NOMO-1 treated with DMSO at 0.1 percent for 48 hours (cell line): ENCODE measurements at regions not wholly inside any gene's neighbourhood (a gene's known extent, or its start where the extent isn't known, plus 50 kb on each side); places are given as distances from the start of the nearest gene placed in this dataset.

Experiments
- DNase-seq: peaks from one replicate; lab custom pipeline; 2025; ENCODE audit not compliant: unreplicated experiment; lab: John Stamatoyannopoulos, UW

DNA sequence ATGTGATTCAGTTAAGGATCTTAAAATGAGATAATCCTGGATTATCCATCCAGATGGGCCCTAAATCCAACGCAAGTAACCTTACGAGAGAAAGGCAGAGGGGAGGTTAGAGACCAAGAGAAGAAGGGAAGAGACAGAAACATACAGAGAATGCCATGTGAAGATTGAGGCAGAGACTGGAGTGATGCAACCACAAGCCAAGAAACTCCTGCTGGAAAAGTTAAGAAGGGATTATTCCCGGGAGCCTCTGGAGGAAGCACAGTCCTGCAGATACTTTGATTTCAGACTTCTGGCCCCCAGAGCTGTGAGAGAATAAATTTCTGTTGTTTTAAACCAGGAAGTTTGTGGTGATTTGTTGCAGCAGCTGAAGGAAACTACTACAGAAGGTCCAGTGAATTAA lies 992.7 kb downstream of the BCL11A start:
- no peak for DNase-seq

DNA sequence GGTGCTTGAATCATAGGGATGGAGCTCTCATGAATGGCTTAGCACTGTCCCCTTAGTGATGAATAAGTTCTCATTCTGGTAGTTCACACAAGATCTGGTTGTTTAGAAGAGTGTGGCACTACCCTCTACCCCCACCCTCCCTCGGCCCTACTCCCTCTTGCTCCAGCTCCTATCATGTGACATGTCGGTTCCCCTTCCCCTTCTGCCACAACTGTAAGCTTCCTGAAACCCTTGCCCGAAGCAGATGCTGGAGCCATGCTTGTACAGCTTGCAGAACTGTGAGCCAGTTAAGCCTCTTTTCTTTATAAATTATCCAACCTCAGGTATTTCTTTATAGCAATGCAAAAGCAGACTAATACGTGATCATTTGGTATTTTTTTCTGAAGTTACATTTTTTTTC lies 1012.6 kb downstream of the BCL11A start:
- DNase-seq: peak; percentile 1

DNA sequence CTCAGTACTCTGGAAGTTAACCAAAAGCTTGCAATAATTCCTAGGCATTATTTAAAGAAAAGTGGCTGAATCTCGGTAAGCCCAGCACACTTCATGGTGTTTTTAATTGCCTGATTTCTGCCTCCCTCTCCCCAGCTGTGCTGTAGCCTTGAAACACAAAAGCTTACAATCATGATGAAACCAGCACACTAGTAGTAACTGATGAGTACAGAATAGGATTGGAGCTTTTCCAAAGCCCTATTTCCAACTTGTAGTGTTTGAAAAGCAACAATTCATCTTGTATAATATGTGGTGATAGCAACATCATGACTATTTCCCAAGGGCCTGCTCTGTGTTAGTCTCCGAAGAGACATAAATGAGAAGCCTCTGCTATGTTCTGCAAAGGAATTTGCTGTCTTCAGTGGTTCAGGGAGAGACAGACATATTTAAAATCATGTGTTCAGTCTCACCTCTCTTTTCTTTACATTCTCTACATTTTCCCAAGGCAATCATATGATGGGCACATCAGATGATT lies 1015.0 kb downstream of the BCL11A start:
- DNase-seq: no peak

DNA sequence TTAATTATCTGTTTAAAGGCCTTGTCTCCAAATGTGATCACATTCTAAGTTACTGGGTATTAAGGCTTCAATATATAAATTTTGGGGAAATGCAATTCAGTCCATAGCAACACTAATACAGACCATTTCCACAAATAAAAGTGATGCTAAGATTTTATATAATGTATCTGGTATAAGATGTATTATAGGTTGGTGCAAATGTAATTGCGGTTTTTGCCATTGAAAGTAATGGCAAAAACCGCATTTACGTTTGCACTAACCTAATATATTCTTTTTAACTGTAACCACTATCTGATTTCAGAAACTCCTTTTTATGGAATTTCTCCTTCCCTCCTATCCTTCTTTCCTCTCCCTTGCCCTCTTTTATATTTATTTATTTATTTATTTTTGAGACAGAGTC lies 1020.6 kb downstream of the BCL11A start:
- DNase-seq: no peak

DNA sequence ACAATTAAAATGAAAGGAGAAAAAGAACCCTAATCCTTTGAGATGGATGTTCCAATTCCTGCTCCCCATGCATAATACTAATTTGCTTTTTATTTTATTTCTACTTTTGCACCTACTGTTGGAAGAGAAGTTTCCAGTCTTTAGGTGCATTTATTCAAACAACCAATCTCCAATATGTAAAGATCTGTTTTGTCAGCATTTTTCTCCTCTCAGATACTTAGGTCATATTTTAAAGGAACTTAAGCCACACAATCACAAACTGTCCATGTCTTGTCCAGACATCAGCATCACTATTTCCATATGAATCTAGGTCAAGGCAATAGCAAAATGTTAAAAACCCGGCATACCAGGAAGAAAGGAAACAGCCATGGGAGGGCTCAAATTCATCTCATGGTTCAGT lies 1023.2 kb downstream of the BCL11A start:
- DNase-seq: no peak

DNA sequence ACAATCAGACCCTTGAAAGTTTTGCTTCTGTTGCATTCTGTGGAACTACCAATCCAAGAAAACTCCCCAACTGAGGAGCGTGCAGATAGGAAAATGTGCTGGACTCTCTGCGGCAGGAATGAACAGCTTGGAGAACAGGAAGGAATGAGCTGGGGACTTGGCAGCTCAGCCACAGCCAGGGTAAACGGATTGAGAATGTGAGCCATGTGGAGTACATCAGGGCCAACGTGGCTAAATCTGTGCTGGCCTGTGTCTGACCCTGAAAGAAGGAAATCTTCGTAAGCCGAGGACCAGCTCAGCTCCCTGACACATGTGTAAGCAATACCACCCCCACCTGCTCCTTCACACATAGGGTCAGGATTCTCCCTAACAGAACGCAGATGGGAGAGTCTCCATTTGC lies 1023.7 kb downstream of the BCL11A start:
- no peak for DNase-seq

DNA sequence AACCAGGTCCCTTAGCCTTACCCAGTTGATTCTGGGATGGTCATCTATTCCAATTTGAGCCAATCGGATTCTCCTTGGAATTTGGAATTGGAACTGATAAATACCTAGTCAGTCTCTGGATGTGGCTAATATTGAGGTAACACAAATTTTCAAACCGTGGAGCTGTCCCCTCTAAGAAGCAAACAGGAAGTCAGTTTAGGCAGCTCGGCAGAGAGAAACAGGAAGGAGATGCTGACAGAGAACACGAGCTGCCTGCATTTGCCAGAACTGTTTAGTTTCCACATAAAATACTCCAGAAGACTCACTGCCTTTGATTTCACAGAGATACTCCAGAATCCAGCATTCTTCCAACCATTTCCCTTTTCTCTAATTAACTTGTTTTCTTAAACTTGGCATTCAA lies 1024.9 kb downstream of the BCL11A start:
- peak; percentile 8 for DNase-seq

DNA sequence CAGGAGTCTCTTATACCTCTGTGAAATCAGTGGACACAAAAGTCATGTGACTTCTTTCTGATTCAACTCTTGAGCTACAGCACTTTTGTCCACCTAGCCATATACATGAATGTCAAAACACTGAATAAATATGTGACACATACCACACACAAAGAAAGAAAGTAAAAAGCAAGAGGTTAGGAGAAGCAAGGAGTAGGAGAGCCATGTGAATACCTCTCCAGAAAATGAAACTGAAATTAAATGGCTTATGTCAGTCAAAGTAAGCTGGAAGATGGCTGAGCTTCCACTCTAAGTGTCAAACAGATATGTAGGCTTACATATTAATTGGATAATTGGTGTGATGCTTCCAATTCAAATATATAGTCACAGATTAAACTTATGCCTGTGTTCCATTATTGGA lies 1050.5 kb downstream of the BCL11A start:
- DNase-seq: no peak

DNA sequence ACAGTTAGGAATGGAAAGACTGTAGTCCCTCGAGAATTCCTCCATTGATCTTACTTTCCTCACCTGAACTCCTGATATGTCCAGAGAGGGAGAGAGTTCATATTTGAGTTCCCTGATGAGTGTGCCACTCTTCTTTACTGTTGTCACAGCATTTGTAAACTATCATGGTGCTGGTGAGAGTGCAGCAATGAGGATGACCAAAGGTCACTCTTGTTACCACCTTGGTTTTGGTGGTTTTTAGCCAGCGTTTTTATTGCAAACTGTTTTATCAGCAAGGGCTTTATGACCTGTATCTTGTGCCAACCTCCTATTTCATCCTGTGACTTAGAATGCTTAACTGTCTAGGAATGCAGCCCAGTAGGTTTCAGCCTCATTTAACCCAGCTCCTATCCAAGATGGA lies 1062.5 kb downstream of the BCL11A start:
- no peak for DNase-seq

DNA sequence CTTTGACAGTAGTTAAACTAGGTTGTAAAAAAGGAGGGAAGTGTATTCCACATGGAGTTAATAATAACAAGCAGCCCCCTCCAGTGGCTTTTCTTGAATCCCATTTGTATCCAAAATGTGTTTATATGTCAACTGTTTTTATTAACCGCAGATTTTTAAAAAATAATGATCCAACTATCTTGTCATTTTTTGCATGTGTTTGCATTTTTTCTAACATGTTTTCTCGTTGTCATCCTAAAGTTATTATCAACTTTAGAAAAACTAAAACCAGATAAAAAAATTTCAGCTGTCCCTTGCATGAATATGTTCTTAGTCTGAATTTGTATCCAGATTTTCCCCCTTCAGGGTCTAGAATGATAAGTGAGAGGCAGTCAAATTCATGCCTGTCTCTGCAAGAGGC lies 1063.3 kb downstream of the BCL11A start:
- DNase-seq: no peak

DNA sequence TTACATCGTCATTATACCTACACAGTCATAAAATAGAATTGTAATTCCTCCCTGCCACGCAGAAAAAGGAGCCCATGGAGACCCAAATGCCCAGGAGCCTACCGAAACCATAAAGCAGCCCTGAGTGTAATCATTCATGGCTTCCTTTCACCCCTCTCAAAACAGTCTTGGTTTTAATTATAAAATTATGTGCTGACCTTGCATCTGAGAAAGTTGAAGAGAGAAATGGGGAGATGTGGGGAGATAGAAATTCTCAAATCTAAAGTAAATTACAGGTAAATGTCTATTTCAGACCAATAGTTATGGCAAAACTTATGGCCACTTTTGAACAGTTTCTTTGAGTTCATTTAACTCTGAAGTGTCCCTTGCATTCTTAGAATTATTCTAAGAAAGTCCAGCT lies 1068.8 kb downstream of the BCL11A start:
- DNase-seq: no peak

DNA sequence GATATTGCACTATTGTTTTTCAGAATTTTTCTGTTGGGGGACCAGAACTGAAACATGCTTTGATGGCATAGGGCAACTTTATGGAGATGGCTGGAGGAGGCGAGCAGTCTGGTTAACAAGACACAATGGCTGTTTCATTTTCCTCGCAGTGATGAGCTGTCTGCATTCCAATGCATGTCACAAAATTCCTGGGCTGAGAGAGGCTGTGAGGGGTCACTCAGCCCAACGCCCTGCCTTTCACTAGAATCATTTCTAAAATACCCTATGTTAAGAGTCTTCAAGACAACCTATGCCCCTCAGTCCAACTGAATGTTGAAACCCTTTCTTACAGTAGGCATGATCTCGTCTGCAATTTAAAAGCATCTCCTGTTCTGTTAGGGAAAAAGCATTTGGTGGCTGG lies 1090.0 kb downstream of the BCL11A start:
- DNase-seq: no peak

DNA sequence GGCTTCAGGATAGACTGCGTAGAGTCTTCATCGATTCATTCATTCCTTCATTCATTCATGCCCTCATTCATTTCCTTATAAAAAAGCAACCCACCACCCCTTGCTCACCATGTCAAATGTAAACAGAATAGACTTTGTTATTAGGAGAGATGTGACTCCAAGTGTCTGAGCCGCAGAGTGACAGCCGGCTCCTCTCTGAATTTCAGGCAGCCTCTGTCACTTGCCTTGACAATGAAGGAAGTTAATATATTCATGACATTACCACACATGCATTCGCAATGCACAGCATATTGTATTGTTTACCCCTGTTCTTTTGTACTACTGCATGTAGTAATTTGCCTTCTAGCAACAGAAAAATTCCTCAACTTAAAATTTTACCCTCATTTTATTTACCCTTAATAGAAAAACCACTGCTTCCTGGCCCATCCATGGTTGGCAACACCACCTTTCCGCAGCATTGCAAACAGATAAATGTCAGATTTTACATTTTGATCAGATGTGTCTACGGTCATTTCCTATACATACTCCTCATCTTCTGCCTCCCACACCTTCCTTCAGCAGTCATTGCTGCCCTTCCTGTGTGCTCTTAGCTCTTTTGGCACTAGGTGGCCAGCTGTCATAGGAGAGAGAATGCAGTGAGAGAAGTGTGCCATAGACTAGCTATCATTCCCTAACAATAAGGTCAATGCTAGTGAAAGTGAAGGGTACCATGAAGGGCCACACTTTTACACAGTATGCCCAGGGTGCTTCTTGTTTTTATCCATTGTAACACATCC lies 1090.8 kb downstream of the BCL11A start:
- DNase-seq: no peak

DNA sequence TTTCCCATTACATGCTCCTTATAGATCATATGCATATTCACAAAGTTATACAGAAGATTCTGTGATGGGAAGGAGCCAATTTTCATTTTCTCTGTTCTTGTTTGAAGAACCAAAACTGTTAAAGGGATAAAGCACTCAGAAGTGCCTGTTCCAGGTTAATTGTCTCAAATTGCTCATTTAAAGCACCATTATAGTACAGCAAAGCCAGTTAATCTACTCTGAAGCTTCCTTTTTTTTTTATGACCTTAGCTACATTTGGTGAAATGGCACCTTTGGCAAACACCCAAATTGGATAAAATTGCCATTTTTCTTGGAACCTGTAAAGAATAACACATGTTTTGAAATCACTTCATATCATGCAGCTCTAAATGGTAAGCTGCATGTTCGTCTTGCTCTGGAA lies 1092.3 kb downstream of the BCL11A start:
- DNase-seq: peak; percentile 29

DNA sequence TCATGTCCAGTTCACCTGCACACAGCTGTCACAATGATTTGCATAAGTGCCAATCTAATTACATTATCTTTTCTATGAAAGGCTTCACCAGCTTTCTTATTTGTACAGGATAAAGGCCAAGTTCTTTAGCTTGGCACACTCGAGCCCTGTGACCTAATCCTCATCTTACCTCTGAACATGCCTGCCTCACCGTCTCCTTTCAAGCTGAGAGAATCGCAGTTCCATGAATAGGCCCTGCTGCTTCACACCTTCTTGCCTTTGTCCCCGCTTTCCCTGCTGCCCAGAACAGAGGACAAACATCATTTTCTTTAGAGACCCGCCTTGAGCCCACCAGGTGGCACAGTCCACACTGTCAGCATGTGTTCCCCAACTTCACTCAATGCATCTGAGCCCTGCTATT lies 1094.7 kb downstream of the BCL11A start:
- DNase-seq: no peak

DNA sequence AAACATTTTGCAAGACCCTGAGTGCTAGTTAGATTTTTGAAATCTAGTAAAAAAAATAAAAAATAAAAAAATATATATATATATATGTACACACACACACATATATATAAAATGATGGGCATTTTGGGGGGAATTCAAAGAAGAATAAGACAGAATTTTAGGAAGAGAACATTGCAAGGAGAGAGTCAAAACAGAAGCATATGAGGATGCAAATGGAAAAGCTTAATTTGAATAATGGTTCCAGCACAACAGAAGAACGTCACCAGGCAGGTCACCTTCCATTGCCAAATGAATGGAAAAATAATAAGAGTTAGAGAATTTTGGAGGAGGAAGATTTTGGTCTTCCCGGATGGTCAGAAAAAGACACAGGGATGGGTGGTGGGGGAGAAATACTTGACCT lies 1097.2 kb downstream of the BCL11A start:
- DNase-seq: no peak

DNA sequence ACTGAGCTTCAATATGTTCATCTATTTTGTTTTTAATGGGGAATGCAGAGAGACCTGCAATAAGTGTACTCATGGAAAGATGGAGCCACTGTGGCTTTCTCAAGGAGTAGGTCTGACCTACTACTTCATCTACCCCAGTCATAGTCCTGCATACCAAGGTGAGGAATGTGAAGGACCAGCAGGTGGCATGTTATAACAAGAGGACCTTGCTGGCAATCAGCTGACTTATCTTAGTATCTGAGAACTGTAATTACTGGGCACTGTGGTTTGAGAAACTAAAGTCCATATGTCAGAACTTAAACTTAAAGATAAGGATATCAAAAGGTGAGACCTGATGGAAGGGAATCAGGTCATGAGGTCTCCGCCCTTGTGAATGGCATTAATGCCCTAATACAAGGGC lies 1104.2 kb downstream of the BCL11A start:
- DNase-seq: no peak

DNA sequence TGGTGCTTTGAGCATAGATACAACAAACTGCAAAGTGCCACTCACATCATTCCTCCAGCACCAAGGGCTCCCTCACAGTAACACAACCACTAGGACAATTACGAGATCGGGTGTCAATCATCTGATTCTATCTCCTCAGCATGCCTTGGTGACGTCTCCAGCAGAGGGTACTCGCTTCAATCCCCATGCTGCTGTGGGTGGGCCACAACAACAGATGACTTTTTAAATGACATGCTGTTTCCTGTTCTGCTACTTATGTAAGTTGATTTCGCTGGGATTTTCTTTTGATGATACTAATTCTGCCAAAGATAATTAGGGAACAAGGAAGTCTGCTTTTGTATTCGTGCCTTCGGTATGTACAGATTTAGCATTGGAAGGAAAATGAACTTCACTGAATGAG lies 1113.0 kb downstream of the BCL11A start:
- DNase-seq: no peak

DNA sequence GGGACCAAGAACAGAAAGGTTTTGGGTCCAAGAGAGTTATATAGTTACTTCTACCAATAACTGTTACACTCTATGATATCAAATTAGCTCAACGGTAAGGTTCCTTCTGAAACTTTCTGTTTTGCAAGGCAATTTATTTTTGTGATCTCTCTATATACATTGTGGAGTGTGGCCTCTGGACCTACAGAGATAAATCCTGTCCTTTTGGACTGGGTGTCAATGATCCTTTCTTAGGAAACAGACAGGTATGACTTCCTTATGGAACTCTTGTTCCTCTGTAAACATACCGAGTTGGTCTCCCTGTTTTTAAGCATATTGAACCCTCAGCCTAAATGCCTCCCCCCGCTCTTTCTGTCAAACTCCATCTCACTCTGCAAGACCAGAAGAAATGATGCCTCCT lies 1117.8 kb downstream of the BCL11A start:
- no peak for DNase-seq

DNA sequence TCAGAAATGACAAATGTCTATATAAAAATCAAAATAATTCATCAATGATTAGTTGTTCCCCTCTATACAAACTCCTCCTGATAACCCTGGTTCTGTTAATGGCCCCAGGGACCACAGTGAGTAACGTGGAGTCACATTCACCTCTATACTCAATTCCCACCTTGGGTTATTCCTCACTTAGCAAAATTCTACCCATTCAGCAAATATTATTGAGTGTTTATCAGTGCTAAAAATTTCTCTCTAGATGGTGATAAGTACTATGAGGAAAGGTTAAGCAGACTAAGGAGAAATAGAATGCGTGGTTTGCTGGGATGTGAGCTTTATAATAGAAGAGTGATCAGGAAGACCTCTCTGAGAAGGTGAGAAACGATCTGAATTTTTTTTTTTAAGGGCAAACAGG lies 1124.5 kb downstream of the BCL11A start:
- no peak for DNase-seq

DNA sequence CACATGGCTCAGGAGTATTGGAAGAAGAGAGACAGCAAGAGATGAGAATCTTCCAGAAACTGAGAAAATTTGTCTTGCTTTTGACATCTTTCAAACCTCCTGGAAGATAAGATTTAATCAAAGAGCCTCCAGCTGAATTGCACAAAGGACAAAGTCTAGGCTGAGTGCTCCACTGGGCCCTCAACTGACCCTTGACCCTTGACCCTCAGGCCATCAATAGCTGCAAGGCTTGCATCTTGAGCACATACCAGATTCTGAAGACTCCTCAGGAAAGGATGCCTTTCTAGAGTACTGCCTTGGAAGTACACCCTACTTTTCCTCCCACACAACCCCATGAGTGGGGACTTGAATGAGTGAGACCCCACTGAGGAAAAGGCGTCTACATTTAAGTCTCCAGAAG lies 1125.5 kb downstream of the BCL11A start:
- no peak for DNase-seq

DNA sequence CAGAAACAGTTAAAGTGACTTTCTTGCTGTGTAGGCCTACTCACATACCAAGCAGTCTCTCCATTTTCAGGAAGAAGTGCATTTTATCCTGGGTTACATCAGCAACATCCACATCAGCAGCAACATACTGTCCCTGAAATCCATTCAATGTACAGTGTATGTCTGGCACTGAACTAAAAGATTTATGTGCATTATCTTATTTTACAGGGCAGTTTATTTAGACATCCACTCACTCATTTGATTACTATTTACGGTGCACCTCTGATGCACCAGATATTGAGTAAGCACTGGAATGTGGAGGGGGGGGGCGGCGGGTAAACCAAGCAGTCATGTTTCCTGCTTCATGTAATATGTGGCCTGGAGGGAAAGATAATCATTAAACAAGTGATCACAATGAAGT lies 1128.2 kb downstream of the BCL11A start:
- no peak for DNase-seq
